Chondrocyte (in vitro differentiated cells): ENCODE measurements at regions not wholly inside any gene's neighbourhood (a gene's known extent, or its start where the extent isn't known, plus 50 kb on each side); places are given as distances from the start of the nearest gene placed in this dataset.
"Not testable (repeated sequence)": the region's sequence is repeated elsewhere in the genome, so short reads cannot be mapped to it uniquely, and the experiment has no call there.

Source experiments
- DNase-seq: peaks from one replicate; pipeline ENCODE4 v3.0.0; 2021; ENCODE audit warnings: mixed read lengths, low spot score
- H3K27ac Mint-ChIP-seq: one replicate; pipeline ENCODE4 v1.8.0; 2021; ENCODE audit warnings: mild to moderate bottlenecking, moderate library complexity, mixed read lengths; ENCODE audit not compliant: unreplicated experiment
- H3K27me3 Mint-ChIP-seq: 2 replicates; pipeline ENCODE4 v1.8.0; 2021; ENCODE audit warnings: low read depth, mixed read lengths
- H3K36me3 Mint-ChIP-seq: 2 replicates; pipeline ENCODE4 v1.8.0; 2021; ENCODE audit warnings: low read depth, mixed read lengths
- H3K4me1 Mint-ChIP-seq: 2 replicates; pipeline ENCODE4 v1.8.0; 2021; ENCODE audit warnings: low read depth, mild to moderate bottlenecking, mixed read lengths
- H3K4me3 Mint-ChIP-seq: one replicate; pipeline ENCODE4 v1.8.0; 2021; ENCODE audit warnings: mild to moderate bottlenecking, moderate library complexity, mixed read lengths; ENCODE audit not compliant: unreplicated experiment
- H3K9me3 Mint-ChIP-seq: 2 replicates; pipeline ENCODE4 v1.8.0; 2021; ENCODE audit warnings: low read depth, mixed read lengths
- TF ChIP-seq, protein P1 (sequence below): fragments of 200-600 bp; sonication (generic); IDR thresholded peaks from 2 replicates; pipeline ENCODE4 v1.5.0; 2021; ENCODE audit warnings: antibody characterized with exemption, mild to moderate bottlenecking, moderate library complexity

DNA sequence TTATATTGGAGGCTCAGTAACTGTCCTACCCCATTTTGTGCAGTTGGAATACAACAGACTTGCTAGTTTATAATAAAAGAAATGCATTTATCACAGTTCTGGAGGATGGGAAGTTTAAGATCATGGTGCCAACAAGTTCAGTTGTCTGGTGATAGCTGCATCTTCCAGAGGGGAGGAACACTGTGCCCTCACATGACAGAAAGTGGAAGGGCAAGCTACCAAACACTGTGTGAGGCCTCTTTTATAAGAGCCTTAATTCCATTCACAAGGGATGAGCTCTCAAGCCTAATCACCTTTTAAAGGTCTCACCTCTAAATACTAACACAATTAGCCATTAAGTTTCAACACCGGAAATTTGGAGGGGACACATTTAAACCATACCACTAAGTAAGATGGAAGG is 1073.9 kb downstream of the PLOD2 start:
- peaks cover 4% of the 10 kb centered on the region for H3K27me3 Mint-ChIP-seq
- H3K27ac Mint-ChIP-seq = no peak overlapping the region
- no peaks in the 10 kb centered on the region for H3K4me1 Mint-ChIP-seq
- no peak for DNase-seq
- TF ChIP-seq, protein P1, sequence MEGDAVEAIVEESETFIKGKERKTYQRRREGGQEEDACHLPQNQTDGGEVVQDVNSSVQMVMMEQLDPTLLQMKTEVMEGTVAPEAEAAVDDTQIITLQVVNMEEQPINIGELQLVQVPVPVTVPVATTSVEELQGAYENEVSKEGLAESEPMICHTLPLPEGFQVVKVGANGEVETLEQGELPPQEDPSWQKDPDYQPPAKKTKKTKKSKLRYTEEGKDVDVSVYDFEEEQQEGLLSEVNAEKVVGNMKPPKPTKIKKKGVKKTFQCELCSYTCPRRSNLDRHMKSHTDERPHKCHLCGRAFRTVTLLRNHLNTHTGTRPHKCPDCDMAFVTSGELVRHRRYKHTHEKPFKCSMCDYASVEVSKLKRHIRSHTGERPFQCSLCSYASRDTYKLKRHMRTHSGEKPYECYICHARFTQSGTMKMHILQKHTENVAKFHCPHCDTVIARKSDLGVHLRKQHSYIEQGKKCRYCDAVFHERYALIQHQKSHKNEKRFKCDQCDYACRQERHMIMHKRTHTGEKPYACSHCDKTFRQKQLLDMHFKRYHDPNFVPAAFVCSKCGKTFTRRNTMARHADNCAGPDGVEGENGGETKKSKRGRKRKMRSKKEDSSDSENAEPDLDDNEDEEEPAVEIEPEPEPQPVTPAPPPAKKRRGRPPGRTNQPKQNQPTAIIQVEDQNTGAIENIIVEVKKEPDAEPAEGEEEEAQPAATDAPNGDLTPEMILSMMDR = no peak
- no peaks in the 10 kb centered on the region for H3K36me3 Mint-ChIP-seq
- no peaks in the 10 kb centered on the region for H3K9me3 Mint-ChIP-seq
- no peak overlapping the region for H3K4me3 Mint-ChIP-seq

DNA sequence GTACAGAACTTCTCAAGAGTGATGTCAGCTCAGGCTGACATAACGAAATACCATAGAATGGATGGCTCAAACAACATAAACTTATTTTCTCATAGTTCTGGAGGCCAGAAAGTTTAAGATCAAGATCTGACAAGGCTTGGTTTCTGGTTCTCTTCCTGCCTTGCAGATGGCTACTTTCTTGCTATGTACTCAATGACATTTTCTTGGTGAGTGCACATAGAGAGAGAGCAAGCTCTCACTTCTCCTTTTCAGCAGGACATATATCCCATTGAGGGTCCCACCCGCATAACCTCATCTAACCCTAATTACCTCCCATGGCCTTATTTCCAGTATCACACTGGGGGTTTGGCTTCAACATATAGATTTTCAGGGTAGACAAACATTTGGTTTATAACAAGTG is 1072.1 kb downstream of the PLOD2 start:
- Mint-ChIP-seq H3K4me3 (no peak overlapping the region), H3K27ac (no peak overlapping the region), H3K9me3 (no peaks in the 10 kb centered on the region), H3K27me3 (peaks cover under 1% of the 10 kb centered on the region), H3K4me1 (peaks cover 5% of the 10 kb centered on the region), H3K36me3 (no peaks in the 10 kb centered on the region)
- DNase-seq = no peak
- TF ChIP-seq, protein P1 = no peak

DNA sequence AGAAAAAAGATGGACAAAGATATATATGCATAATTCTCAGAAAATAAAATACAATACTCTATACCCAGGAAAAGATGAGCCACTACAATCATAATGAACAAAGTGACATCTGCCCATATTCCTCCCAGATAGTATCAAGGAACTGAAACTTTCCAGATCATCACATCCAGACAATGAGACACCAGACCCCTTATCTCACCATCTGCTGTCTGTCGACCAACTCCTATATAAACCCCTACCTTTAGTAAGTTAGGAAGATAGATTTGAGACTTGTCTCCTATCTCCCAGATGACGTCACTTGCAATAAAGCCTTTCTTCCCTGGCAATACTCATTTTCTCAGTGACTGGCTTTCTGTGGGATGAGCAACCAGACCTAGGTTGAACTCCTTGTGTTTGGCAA is 1071.6 kb downstream of the PLOD2 start:
- H3K27ac Mint-ChIP-seq = no peak overlapping the region
- TF ChIP-seq, protein P1 = no peak
- H3K4me1 Mint-ChIP-seq = peaks cover 8% of the 10 kb centered on the region
- H3K27me3 Mint-ChIP-seq = no peaks in the 10 kb centered on the region
- no peak overlapping the region for H3K4me3 Mint-ChIP-seq
- H3K36me3 Mint-ChIP-seq = no peaks in the 10 kb centered on the region
- DNase-seq = no peak
- no peaks in the 10 kb centered on the region for H3K9me3 Mint-ChIP-seq

DNA sequence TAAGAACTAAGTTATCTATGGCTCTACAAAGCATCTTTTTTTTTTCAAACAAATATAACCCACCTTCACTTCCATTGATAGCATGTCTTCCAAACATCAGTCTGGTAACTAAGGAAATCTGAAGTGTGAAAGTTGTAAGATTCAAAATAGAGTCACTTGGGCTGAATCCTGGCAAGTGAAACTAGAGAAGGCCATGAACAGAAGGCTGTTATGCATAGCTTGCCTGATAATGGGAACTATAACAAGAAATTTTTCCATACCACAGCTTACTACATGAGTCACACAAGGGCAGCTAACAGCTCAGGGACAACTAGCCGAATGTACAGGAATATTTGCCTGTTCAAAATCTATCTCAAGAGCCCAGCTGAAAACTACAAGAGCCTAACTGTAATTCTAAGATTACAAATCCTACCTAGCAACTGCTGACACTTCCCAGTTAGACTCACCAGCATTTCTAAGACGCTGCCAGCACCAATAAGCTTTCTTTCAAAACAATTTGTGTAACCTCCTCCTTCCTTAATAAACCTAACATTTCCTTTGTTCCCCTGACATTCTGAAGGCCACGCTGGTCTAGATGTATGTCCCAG is 1066.5 kb downstream of the PLOD2 start:
- no peaks in the 10 kb centered on the region for H3K36me3 Mint-ChIP-seq
- no peak for DNase-seq
- no peaks in the 10 kb centered on the region for H3K9me3 Mint-ChIP-seq
- peak overlapping the region; percentile 12 for H3K27ac Mint-ChIP-seq
- no peak overlapping the region for H3K4me3 Mint-ChIP-seq
- TF ChIP-seq, protein P1 = no peak
- no peaks in the 10 kb centered on the region for H3K27me3 Mint-ChIP-seq
- peaks cover 16% of the 10 kb centered on the region for H3K4me1 Mint-ChIP-seq

DNA sequence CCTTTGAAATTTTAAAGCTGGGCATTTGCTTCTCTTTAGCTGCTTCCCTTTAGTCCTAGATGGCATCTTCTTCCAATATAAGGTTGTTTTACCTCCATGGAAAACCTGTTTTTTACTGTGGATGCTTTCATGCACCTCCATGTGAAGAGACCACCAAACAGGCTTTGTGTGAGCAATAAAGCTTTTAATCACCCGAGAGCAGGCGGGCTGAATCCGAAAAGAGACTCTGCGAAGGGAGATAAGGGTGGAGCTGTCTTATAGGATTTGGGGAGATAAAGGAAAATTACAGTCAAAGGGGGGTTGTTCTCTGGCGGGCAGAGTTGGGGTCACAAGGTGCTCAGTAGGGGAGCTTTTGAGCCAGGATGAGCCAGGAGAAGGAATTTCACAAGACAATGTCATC is 1049.8 kb downstream of the PLOD2 start:
- not testable (repeated sequence) for H3K4me1 Mint-ChIP-seq, H3K27me3 Mint-ChIP-seq, H3K36me3 Mint-ChIP-seq, H3K27ac Mint-ChIP-seq, H3K9me3 Mint-ChIP-seq, DNase-seq, H3K4me3 Mint-ChIP-seq

DNA sequence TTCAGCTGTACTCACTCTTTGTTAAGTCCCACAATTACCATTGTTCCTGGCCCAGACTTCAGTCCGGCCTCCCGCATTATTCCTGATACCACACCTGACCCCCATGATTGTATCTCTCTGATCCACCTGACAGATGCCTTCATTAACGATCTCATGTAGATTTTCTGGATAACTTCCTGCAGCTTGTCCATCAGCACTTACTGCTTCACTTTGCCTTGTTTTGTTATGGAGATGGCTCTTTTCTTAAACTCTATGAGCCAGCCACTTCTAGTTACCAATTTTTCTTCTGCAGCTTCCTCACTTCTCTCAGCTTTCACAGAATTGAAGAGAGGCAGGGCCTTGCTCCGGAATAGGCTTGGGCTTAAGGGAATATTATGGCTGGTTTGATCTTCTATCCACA is 1044.2 kb downstream of the PLOD2 start:
- Mint-ChIP-seq H3K36me3 (no peaks in the 10 kb centered on the region), H3K27ac (no peak overlapping the region), H3K4me1 (no peaks in the 10 kb centered on the region), H3K9me3 (peaks cover 2% of the 10 kb centered on the region), H3K4me3 (no peak overlapping the region), H3K27me3 (no peaks in the 10 kb centered on the region)
- TF ChIP-seq, protein P1 = no peak
- DNase-seq = no peak
